Neuron (in vitro differentiated cells): ENCODE measurements at regions not wholly inside any gene's neighbourhood (a gene's known extent, or its start where the extent isn't known, plus 50 kb on each side); places are given as distances from the start of the nearest gene placed in this dataset.

Source experiments
- H2AFZ ChIP-seq: one replicate; pipeline ENCODE4 v1.6.1; 2013; ENCODE audit warnings: low read depth, mild to moderate bottlenecking, inconsistent platforms, low read length, moderate library complexity
- H3K27me3 ChIP-seq: one replicate; pipeline ENCODE4 v1.6.1; 2013; ENCODE audit warnings: low read length; ENCODE audit not compliant: insufficient read depth
- H3K36me3 ChIP-seq: one replicate; pipeline ENCODE4 v1.6.1; 2013; ENCODE audit warnings: low read length; ENCODE audit not compliant: insufficient read depth
- H3K4me1 ChIP-seq: one replicate; pipeline ENCODE4 v1.6.1; 2013; ENCODE audit warnings: low read length; ENCODE audit not compliant: insufficient read depth
- H3K4me3 ChIP-seq: 2 replicates; pipeline ENCODE4 v1.5.1; 2013; ENCODE audit warnings: mild to moderate bottlenecking, low read length, moderate library complexity
- H3K9me3 ChIP-seq: one replicate; pipeline ENCODE4 v1.6.1; 2013; ENCODE audit warnings: low read length

GRCh38 chr9:107693625-107694326, 204.2 kb upstream of the KLF4 start:
- Histone ChIP-seq H3K4me1 (no peaks in the 10 kb centered on the region), H2AFZ (no peak overlapping the region), H3K27me3 (no peaks in the 10 kb centered on the region), H3K36me3 (no peaks in the 10 kb centered on the region), H3K9me3 (no peaks in the 10 kb centered on the region), H3K4me3 (no peak overlapping the region)

DNA sequence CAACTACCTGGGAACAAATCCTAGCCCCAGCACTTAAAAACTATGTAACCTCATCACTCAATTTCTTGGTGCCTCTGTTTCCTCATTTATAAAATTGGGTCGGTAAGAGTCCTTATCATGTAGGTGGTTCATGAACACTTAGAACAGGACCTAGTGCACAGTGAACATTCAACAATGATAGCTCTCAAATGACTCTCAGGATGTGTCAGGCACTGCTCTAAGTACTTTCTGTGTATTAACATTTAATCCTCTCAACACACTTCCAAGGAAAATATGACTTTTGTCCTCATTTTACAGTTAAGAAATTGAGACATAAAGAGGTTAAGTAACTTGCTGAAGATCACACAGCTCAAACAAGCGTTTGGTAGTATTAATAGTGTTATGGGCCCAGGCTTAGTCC, 202.1 kb upstream of the KLF4 start:
- Histone ChIP-seq H2AFZ (no peak overlapping the region), H3K9me3 (no peaks in the 10 kb centered on the region), H3K4me3 (no peak overlapping the region), H3K36me3 (no peaks in the 10 kb centered on the region), H3K27me3 (no peaks in the 10 kb centered on the region), H3K4me1 (no peaks in the 10 kb centered on the region)

DNA sequence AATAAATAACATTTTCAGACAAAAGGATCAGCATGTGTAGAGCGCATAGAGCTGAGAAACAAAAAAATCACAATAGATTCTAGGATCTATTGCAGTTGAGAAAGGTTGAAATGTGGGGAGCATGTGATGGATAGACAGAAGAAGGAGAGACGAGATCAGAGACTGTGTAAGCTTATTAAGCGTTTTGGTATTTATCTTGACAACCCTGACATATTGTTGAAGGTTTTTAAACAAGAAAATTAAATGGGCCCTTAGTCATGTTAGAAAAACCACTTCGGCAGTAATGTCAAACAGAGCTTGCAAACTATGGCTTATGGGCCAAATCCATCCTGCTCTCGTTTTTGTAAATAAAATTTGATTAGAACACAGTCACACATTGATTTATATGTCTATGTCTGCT, 200.5 kb upstream of the KLF4 start:
- H3K36me3 ChIP-seq: no peaks in the 10 kb centered on the region
- H3K4me3 ChIP-seq: no peak overlapping the region
- no peaks in the 10 kb centered on the region for H3K27me3 ChIP-seq
- H3K4me1 ChIP-seq: no peaks in the 10 kb centered on the region
- H3K9me3 ChIP-seq: no peaks in the 10 kb centered on the region
- no peak overlapping the region for H2AFZ ChIP-seq

DNA sequence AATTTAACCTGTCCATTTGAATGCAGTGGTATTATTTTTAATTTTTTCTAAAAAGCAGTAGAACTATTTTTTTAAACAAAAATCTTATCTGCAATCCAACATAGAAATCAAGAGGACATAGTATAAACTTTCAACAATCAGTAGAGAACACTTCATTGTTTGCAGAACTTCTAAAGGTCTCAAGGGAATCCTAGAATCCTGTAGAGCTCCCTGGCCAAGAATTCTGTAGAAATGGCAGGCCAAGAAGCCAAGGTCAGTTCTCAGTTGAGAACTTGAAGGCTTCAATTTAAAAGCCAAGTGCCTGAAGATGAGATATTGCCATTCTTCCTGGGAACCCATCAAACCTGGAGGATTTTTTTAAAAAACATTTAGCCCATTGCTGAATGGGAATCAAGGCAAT, 199.2 kb upstream of the KLF4 start:
- Histone ChIP-seq H3K36me3 (no peaks in the 10 kb centered on the region), H3K4me1 (no peaks in the 10 kb centered on the region), H3K4me3 (no peak overlapping the region), H3K9me3 (no peaks in the 10 kb centered on the region), H2AFZ (no peak overlapping the region), H3K27me3 (no peaks in the 10 kb centered on the region)

DNA sequence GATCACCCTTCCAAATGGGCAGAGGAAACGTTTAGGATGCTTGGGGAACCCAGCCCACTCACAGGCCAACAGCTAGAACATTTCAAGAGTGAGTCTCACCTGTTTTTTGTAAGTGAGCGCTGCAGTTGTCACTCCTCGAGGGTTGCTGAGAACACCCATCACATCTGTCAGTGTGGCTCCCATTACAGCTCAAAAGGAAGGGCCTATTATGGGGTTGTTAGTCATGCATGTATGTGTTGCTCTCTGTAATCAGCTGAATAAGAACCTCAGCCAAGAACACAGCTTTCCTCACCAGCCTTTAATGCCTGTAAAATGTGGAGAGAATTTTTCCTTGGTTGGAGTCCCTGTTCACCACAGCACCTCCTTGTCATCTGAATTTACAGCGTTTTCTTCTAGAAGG, 196.3 kb upstream of the KLF4 start:
- Histone ChIP-seq H3K36me3 (no peaks in the 10 kb centered on the region), H3K9me3 (no peaks in the 10 kb centered on the region), H2AFZ (no peak overlapping the region), H3K27me3 (no peaks in the 10 kb centered on the region), H3K4me1 (no peaks in the 10 kb centered on the region), H3K4me3 (no peak overlapping the region)

DNA sequence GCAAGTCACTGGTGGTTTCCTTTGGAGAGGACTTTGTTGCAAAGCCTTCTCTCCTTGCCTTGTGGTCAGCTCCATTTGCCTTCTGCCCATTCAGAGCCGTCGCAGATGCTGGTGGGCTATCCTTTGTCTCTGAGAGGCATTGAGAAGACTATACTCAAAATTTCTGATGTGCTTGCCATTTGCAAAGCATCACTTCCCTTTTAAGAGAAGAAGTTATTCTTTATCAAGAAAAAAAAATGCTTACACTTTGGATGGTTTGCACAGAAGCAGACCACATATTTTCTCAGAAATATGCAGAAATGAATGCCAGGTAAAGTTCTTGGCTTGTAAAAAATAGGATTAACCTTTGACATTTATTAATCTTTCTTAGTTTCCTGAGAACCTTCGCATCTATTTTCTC, 195.8 kb upstream of the KLF4 start:
- no peaks in the 10 kb centered on the region for H3K27me3 ChIP-seq
- no peak overlapping the region for H2AFZ ChIP-seq
- no peak overlapping the region for H3K4me3 ChIP-seq
- H3K36me3 ChIP-seq: no peaks in the 10 kb centered on the region
- no peaks in the 10 kb centered on the region for H3K4me1 ChIP-seq
- no peaks in the 10 kb centered on the region for H3K9me3 ChIP-seq

DNA sequence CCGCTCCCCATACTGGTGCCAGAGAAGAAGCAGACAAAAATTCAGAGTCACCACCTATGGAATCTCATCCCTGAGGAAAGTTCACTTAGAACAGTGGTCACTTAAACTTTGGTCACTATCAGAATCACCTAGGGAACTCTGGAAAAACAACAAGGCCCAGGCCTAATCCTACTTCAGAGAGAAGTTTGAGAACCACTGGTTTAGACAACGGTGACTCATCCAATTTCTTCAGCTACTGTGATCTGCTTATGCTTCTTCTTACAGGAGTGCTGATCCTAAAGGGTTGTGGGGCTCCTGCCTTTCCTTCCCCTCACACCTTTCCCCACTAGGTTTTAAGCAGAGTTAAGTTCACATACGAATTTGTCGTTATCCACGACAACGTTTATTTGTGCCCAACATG, 194.7 kb upstream of the KLF4 start:
- no peaks in the 10 kb centered on the region for H3K36me3 ChIP-seq
- H3K9me3 ChIP-seq: no peaks in the 10 kb centered on the region
- no peak overlapping the region for H3K4me3 ChIP-seq
- H2AFZ ChIP-seq: no peak overlapping the region
- H3K27me3 ChIP-seq: no peaks in the 10 kb centered on the region
- H3K4me1 ChIP-seq: no peaks in the 10 kb centered on the region

DNA sequence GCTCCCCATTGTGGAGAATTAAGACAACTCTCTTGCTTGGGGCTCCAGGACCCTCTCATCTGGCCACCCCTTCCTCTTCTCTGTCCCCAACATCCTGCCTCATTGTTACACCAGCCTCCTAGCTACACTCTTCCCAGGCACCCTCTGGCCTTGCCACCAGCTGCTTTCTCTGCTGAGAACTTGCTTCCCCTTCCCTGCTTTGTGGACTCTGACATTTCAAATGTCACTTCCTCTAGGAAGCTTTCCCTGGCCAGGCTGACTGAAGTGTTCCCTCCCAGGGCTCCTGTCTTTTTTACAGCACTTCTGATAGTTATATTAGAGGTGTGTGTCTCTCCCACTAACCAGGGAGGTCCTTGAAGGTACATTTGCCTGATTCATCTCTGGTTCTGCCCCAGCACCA, 194.0 kb upstream of the KLF4 start:
- no peaks in the 10 kb centered on the region for H3K4me1 ChIP-seq
- no peak overlapping the region for H3K4me3 ChIP-seq
- H3K9me3 ChIP-seq: no peaks in the 10 kb centered on the region

DNA sequence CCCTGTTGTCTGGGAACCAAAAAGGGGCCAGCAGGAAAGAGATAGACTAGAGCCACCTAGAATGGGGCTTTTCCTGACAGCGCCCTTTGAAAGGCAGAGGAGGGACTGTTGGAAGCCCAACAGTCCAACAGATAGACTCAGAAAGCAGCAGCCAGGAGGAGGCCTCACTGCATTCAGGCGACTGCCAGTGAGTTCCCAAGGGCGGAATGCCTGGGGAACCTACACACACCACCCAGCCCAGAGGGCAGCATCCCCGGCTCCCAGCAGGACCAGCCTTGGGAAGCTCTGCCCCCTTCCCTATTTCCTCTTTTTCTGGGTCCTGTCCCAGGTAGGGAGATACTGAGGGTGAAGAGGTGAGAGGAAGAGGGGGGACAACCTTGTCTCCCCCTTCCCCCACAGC, 192.4 kb upstream of the KLF4 start:
- Histone ChIP-seq H3K4me1 (no peaks in the 10 kb centered on the region), H3K27me3 (no peaks in the 10 kb centered on the region), H3K36me3 (no peaks in the 10 kb centered on the region), H2AFZ (no peak overlapping the region), H3K4me3 (no peak overlapping the region), H3K9me3 (no peaks in the 10 kb centered on the region)

More for the DNA sequence above, 194.0 kb upstream of the KLF4 start:
- no peak overlapping the region for H2AFZ ChIP-seq
- no peaks in the 10 kb centered on the region for H3K36me3 ChIP-seq
- H3K27me3 ChIP-seq: no peaks in the 10 kb centered on the region

- Histone ChIP-seq H3K36me3 (no peaks in the 10 kb centered on the region), H3K4me3 (no peak overlapping the region), H3K27me3 (no peaks in the 10 kb centered on the region), H3K9me3 (no peaks in the 10 kb centered on the region), H2AFZ (no peak overlapping the region), H3K4me1 (no peaks in the 10 kb centered on the region)
These were observed 186.0 kb upstream of the KLF4 start for GRCh38 chr9:107675351-107676259.

- Histone ChIP-seq H3K9me3 (no peaks in the 10 kb centered on the region), H3K36me3 (no peaks in the 10 kb centered on the region), H2AFZ (no peak overlapping the region), H3K4me1 (no peaks in the 10 kb centered on the region), H3K27me3 (no peaks in the 10 kb centered on the region), H3K4me3 (no peak overlapping the region)
These were observed 185.2 kb upstream of the KLF4 start for GRCh38 chr9:107674721-107675277.

- H3K4me3 ChIP-seq: no peak overlapping the region
- H3K4me1 ChIP-seq: no peaks in the 10 kb centered on the region
- H2AFZ ChIP-seq: no peak overlapping the region
- no peaks in the 10 kb centered on the region for H3K9me3 ChIP-seq
- H3K36me3 ChIP-seq: no peaks in the 10 kb centered on the region
- no peaks in the 10 kb centered on the region for H3K27me3 ChIP-seq
These were observed 184.5 kb upstream of the KLF4 start for GRCh38 chr9:107673861-107674720.

DNA sequence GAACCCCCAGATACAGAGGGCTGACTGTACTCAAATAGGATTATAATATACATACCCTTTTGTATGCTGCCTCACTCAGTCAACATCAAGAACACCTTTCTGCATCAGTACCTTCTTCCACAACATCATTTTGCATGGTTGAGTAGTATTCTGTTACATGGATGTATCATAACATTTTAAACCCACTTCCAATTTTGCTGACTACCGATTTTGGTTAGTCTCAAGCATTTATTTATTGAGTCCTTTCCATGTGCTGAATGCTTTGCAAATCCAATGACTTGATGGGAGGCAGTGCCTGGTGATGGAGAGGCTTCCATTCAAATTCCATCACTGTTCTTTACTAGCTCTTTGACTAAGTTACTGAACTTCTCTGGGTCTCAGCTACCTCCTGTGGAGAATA, 182.0 kb upstream of the KLF4 start:
- Histone ChIP-seq H3K9me3 (no peaks in the 10 kb centered on the region), H3K36me3 (no peaks in the 10 kb centered on the region), H3K4me1 (no peaks in the 10 kb centered on the region), H3K27me3 (no peaks in the 10 kb centered on the region), H2AFZ (no peak overlapping the region), H3K4me3 (no peak overlapping the region)
